ENCODE measurements at regions not wholly inside any gene's neighbourhood (a gene's known extent, or its start where the extent isn't known, plus 50 kb on each side); places are given as distances from the start of the nearest gene placed in this dataset.
A peak's percentile ranks its signal among the peaks of the same experiment; 100 is the strongest.

GRCh38 chr2:187847245-187848208, 293.3 kb upstream of the TFPI start:
- no peak overlapping the region for H4K8ac ChIP-seq (ENCODE audit: low read depth, low read length)
- no peak overlapping the region for H4K5ac ChIP-seq (ENCODE audit: low read length)
- H3K4me3 ChIP-seq (ENCODE audit: low read length): no peak overlapping the region
- no peaks in the 10 kb centered on the region for H3K79me1 ChIP-seq (ENCODE audit: low read length)
- WGBS (ENCODE audit: extremely low coverage, insufficient coverage, low lambda C conversion rate): no CpG with 5 or more reads among the region's 1 CpG
- no peak overlapping the region for H2BK15ac ChIP-seq (replicated peaks; ENCODE audit: low read depth)
- no peaks in the 10 kb centered on the region for H3K4me1 ChIP-seq (ENCODE audit: control insufficient read depth, low read depth, low read length)
- H3K23ac ChIP-seq (ENCODE audit: low read length): no peak overlapping the region
- no peak overlapping the region for H3K4me2 ChIP-seq (ENCODE audit: low read length)
- H3K36me3 ChIP-seq (ENCODE audit: control insufficient read depth, insufficient read depth, low read length): no peaks in the 10 kb centered on the region
- H3K4ac ChIP-seq (ENCODE audit: low read depth, low read length): no peak overlapping the region
- no peak overlapping the region for H3K9ac ChIP-seq (ENCODE audit: low read length)
- H3K27ac ChIP-seq (ENCODE audit: low read depth, low read length): no peak overlapping the region
- H3K18ac ChIP-seq (ENCODE audit: low read length): no peak overlapping the region
- no peak overlapping the region for H3K56ac ChIP-seq (ENCODE audit: low read length)
- no peak overlapping the region for H2AK5ac ChIP-seq (ENCODE audit: low read length)
- no peak overlapping the region for H2BK120ac ChIP-seq (ENCODE audit: low read depth, low read length)
- no peaks in the 10 kb centered on the region for H3K27me3 ChIP-seq (ENCODE audit: insufficient read depth, low read length, poor library complexity)
- H2BK5ac ChIP-seq (ENCODE audit: low read length): no peak overlapping the region
- DNase-seq: no peak
- no peaks in the 10 kb centered on the region for H3K79me2 ChIP-seq (ENCODE audit: control insufficient read depth, insufficient read depth, low read length)

GRCh38 chr2:187851955-187852561, 297.8 kb upstream of the TFPI start:
- Histone ChIP-seq H3K79me2 (ENCODE audit: control insufficient read depth, insufficient read depth, low read length) (no peaks in the 10 kb centered on the region), H3K79me1 (ENCODE audit: low read length) (no peaks in the 10 kb centered on the region), H3K27me3 (ENCODE audit: insufficient read depth, low read length, poor library complexity) (no peaks in the 10 kb centered on the region), H3K4me1 (ENCODE audit: control insufficient read depth, low read depth, low read length) (no peaks in the 10 kb centered on the region), H2AK5ac (ENCODE audit: low read length) (no peak overlapping the region), H3K4me2 (ENCODE audit: low read length) (no peak overlapping the region), H3K4me3 (ENCODE audit: low read length) (no peak overlapping the region), H2BK5ac (ENCODE audit: low read length) (no peak overlapping the region), H3K36me3 (ENCODE audit: control insufficient read depth, insufficient read depth, low read length) (no peaks in the 10 kb centered on the region), H3K56ac (ENCODE audit: low read length) (no peak overlapping the region), H3K23ac (ENCODE audit: low read length) (no peak overlapping the region), H3K18ac (ENCODE audit: low read length) (peak overlapping the region; percentile 51), H3K4ac (ENCODE audit: low read depth, low read length) (no peak overlapping the region), H3K9ac (ENCODE audit: low read length) (no peak overlapping the region), H4K5ac (ENCODE audit: low read length) (no peak overlapping the region), H4K8ac (ENCODE audit: low read depth, low read length) (no peak overlapping the region), H3K27ac (ENCODE audit: low read depth, low read length) (no peak overlapping the region), H2BK120ac (ENCODE audit: low read depth, low read length) (no peak overlapping the region), H2BK15ac (replicated peaks; ENCODE audit: low read depth) (no peak overlapping the region)
- 100% methylated on average over 1 of the region's 5 CpGs for WGBS (ENCODE audit: extremely low coverage, insufficient coverage, low lambda C conversion rate)
- DNase-seq: no peak

GRCh38 chr2:187853381-187853791, 299.2 kb upstream of the TFPI start:
- no peak overlapping the region for H2BK5ac ChIP-seq (ENCODE audit: low read length)
- no CpG with 5 or more reads among the region's 1 CpG for WGBS (ENCODE audit: extremely low coverage, insufficient coverage, low lambda C conversion rate)
- H2AK5ac ChIP-seq (ENCODE audit: low read length): no peak overlapping the region
- H2BK15ac ChIP-seq (replicated peaks; ENCODE audit: low read depth): no peak overlapping the region
- H3K4me3 ChIP-seq (ENCODE audit: low read length): no peak overlapping the region
- H2BK120ac ChIP-seq (ENCODE audit: low read depth, low read length): no peak overlapping the region
- no peak overlapping the region for H3K23ac ChIP-seq (ENCODE audit: low read length)
- peaks cover 5% of the 10 kb centered on the region for H3K4me1 ChIP-seq (ENCODE audit: control insufficient read depth, low read depth, low read length)
- H3K4me2 ChIP-seq (ENCODE audit: low read length): no peak overlapping the region
- no peak overlapping the region for H3K18ac ChIP-seq (ENCODE audit: low read length)
- H3K56ac ChIP-seq (ENCODE audit: low read length): no peak overlapping the region
- no peak overlapping the region for H3K4ac ChIP-seq (ENCODE audit: low read depth, low read length)
- no peak overlapping the region for H3K27ac ChIP-seq (ENCODE audit: low read depth, low read length)
- H4K5ac ChIP-seq (ENCODE audit: low read length): no peak overlapping the region
- H3K36me3 ChIP-seq (ENCODE audit: control insufficient read depth, insufficient read depth, low read length): no peaks in the 10 kb centered on the region
- no peaks in the 10 kb centered on the region for H3K79me2 ChIP-seq (ENCODE audit: control insufficient read depth, insufficient read depth, low read length)
- H3K79me1 ChIP-seq (ENCODE audit: low read length): no peaks in the 10 kb centered on the region
- no peak overlapping the region for H4K8ac ChIP-seq (ENCODE audit: low read depth, low read length)
- H3K27me3 ChIP-seq (ENCODE audit: insufficient read depth, low read length, poor library complexity): no peaks in the 10 kb centered on the region
- H3K9ac ChIP-seq (ENCODE audit: low read length): no peak overlapping the region
- no peak for DNase-seq

- Histone ChIP-seq H2BK120ac (ENCODE audit: low read depth, low read length) (no peak overlapping the region), H2BK5ac (ENCODE audit: low read length) (no peak overlapping the region), H3K27me3 (ENCODE audit: insufficient read depth, low read length, poor library complexity) (no peaks in the 10 kb centered on the region), H3K79me1 (ENCODE audit: low read length) (no peaks in the 10 kb centered on the region), H3K27ac (ENCODE audit: low read depth, low read length) (no peak overlapping the region), H4K8ac (ENCODE audit: low read depth, low read length) (no peak overlapping the region), H3K4ac (ENCODE audit: low read depth, low read length) (no peak overlapping the region), H3K4me2 (ENCODE audit: low read length) (no peak overlapping the region), H3K18ac (ENCODE audit: low read length) (no peak overlapping the region), H2AK5ac (ENCODE audit: low read length) (no peak overlapping the region), H3K56ac (ENCODE audit: low read length) (no peak overlapping the region), H2BK15ac (replicated peaks; ENCODE audit: low read depth) (no peak overlapping the region), H3K79me2 (ENCODE audit: control insufficient read depth, insufficient read depth, low read length) (no peaks in the 10 kb centered on the region), H3K36me3 (ENCODE audit: control insufficient read depth, insufficient read depth, low read length) (no peaks in the 10 kb centered on the region), H3K9ac (ENCODE audit: low read length) (no peak overlapping the region), H3K23ac (ENCODE audit: low read length) (no peak overlapping the region), H4K5ac (ENCODE audit: low read length) (no peak overlapping the region), H3K4me3 (ENCODE audit: low read length) (no peak overlapping the region), H3K4me1 (ENCODE audit: control insufficient read depth, low read depth, low read length) (peaks cover 5% of the 10 kb centered on the region)
- DNase-seq: peak; percentile 79
Measured at GRCh38 chr2:187854801-187855200, 300.6 kb upstream of the TFPI start.

GRCh38 chr2:187855689-187856088, 301.5 kb upstream of the TFPI start:
- H3K79me1 ChIP-seq (ENCODE audit: low read length): no peaks in the 10 kb centered on the region
- no peak overlapping the region for H4K5ac ChIP-seq (ENCODE audit: low read length)
- no peak overlapping the region for H3K27ac ChIP-seq (ENCODE audit: low read depth, low read length)
- no peak overlapping the region for H3K4me3 ChIP-seq (ENCODE audit: low read length)
- H3K23ac ChIP-seq (ENCODE audit: low read length): no peak overlapping the region
- no peak overlapping the region for H3K18ac ChIP-seq (ENCODE audit: low read length)
- no peaks in the 10 kb centered on the region for H3K36me3 ChIP-seq (ENCODE audit: control insufficient read depth, insufficient read depth, low read length)
- no peak overlapping the region for H4K8ac ChIP-seq (ENCODE audit: low read depth, low read length)
- H3K27me3 ChIP-seq (ENCODE audit: insufficient read depth, low read length, poor library complexity): no peaks in the 10 kb centered on the region
- no peak overlapping the region for H2BK5ac ChIP-seq (ENCODE audit: low read length)
- no peak overlapping the region for H2AK5ac ChIP-seq (ENCODE audit: low read length)
- no peak overlapping the region for H3K4ac ChIP-seq (ENCODE audit: low read depth, low read length)
- peaks cover 5% of the 10 kb centered on the region for H3K4me1 ChIP-seq (ENCODE audit: control insufficient read depth, low read depth, low read length)
- H3K4me2 ChIP-seq (ENCODE audit: low read length): no peak overlapping the region
- no CpG with 5 or more reads among the region's 5 CpGs for WGBS (ENCODE audit: extremely low coverage, insufficient coverage, low lambda C conversion rate)
- no peak for DNase-seq
- H2BK120ac ChIP-seq (ENCODE audit: low read depth, low read length): no peak overlapping the region
- no peaks in the 10 kb centered on the region for H3K79me2 ChIP-seq (ENCODE audit: control insufficient read depth, insufficient read depth, low read length)
- no peak overlapping the region for H3K56ac ChIP-seq (ENCODE audit: low read length)
- H2BK15ac ChIP-seq (replicated peaks; ENCODE audit: low read depth): no peak overlapping the region
- no peak overlapping the region for H3K9ac ChIP-seq (ENCODE audit: low read length)
